HepG2 (cell line): ENCODE measurements at regions not wholly inside any gene's neighbourhood (a gene's known extent, or its start where the extent isn't known, plus 50 kb on each side); places are given as distances from the start of the nearest gene placed in this dataset.

Experiments
- ATAC-seq: fragments of 200-7000 bp; cut with Tn5 transposase; 3 replicates; pipeline ENCODE4 v1.9.1; 2020; ENCODE audit warnings: mild to moderate bottlenecking, moderate library complexity
- BruUV-seq: library from RNA; stranded (reverse); fragments of 400-500 nt; replicated peaks from 2 replicates; lab custom pipeline; 2021; lab: Mats Ljungman, UMichigan
- CTCF ChIA-PET: fragments of 300-600 bp; formaldehyde crosslinking; extraction: SDS; loops from one replicate; lab custom pipeline; 2021; ENCODE audit warnings: low total read pairs, inconsistent platforms, low intra/inter-chr PET ratio; lab: Yijun Ruan, JAX
- POLR2A ChIA-PET: fragments of 350-600 bp; sonication (Branson Sonifier 250); formaldehyde crosslinking; loops from one replicate; lab custom pipeline; 2020; ENCODE audit warnings: antibody characterized with exemption, inconsistent platforms; lab: Yijun Ruan, JAX
- DNase-seq: peaks from one replicate; pipeline ENCODE4 v3.0.0-alpha.2; 2015; ENCODE audit warnings: low spot score
- FAIRE-seq: peaks from 3 replicates; lab custom pipeline; 2011; peaks lifted over from hg19 to GRCh38; lab: Jason Lieb, UNC
- H2AFZ ChIP-seq: one replicate; pipeline ENCODE4 v1.6.1; 2011; ENCODE audit warnings: low read length, inconsistent platforms
- H3K27ac ChIP-seq: fragments of 300-600 bp; 3 replicates; pipeline ENCODE4 v1.8.0; 2011; ENCODE audit warnings: mixed run types, mild to moderate bottlenecking, mixed read lengths, low read length, inconsistent platforms; ENCODE audit not compliant: insufficient read depth; ENCODE audit errors: extremely low read length
- H3K27me3 ChIP-seq, 2 experiments: fragments of 200-600 bp in 1 of 2; 2 replicates in 1 of 2; 3 replicates in 1 of 2; pipeline versions ENCODE4 v1.6.0 to v1.8.0; 2011; ENCODE audit warnings: low read length in 2 of 2, mild to moderate bottlenecking in 2 of 2, moderate library complexity in 2 of 2, inconsistent platforms in 1 of 2; ENCODE audit not compliant: insufficient read depth in 2 of 2, control insufficient read depth in 1 of 2
- H3K36me3 ChIP-seq, 2 experiments: fragments of 200-600 bp in 1 of 2; replicated peaks in 1 of 2; 2 replicates in 1 of 2; 3 replicates in 1 of 2; pipeline versions ENCODE4 v1.5.1 to v1.8.0; 2011; ENCODE audit warnings: low read length in 2 of 2, inconsistent platforms in 1 of 2; ENCODE audit not compliant: insufficient read depth in 2 of 2, control insufficient read depth in 1 of 2
- H3K4me1 ChIP-seq: 2 replicates; pipeline ENCODE4 v1.5.1; 2012; ENCODE audit warnings: low read length, inconsistent platforms; ENCODE audit not compliant: insufficient read depth
- H3K4me2 ChIP-seq: 2 replicates; pipeline ENCODE4 v1.6.0; 2011; ENCODE audit warnings: low read depth, low read length, inconsistent platforms
- H3K4me3 ChIP-seq, 3 experiments: fragments of 200-600 bp in 1 of 3; sonication (generic), shearing (Covaris generic) in 1 of 3; replicated peaks in 1 of 3; 2 replicates each; pipeline ENCODE4 v1.5.1; 2011 to 2016; ENCODE audit warnings: low read length in 3 of 3, inconsistent platforms in 2 of 3, low read depth in 2 of 3, mild to moderate bottlenecking in 2 of 3, control low read depth in 1 of 3, mixed read lengths in 1 of 3; ENCODE audit not compliant: insufficient read depth in 1 of 3
- H3K79me2 ChIP-seq: one replicate; pipeline ENCODE4 v1.6.1; 2011; ENCODE audit warnings: low read length, inconsistent platforms; ENCODE audit not compliant: insufficient read depth
- H3K9ac ChIP-seq: 2 replicates; pipeline ENCODE4 v1.6.0; 2011; ENCODE audit warnings: mild to moderate bottlenecking, low read depth, low read length, inconsistent platforms; ENCODE audit not compliant: insufficient read depth
- H3K9me3 ChIP-seq: 2 replicates; pipeline ENCODE4 v1.5.1; 2012; ENCODE audit warnings: mild to moderate bottlenecking, low read length
- H4K20me1 ChIP-seq: 2 replicates; pipeline ENCODE4 v1.6.0; 2011; ENCODE audit warnings: inconsistent platforms, mild to moderate bottlenecking, low read length, moderate library complexity; ENCODE audit not compliant: insufficient read depth
- ATF1 ChIP-seq: IDR thresholded peaks from 2 replicates; pipeline ENCODE4 v1.6.1; 2016; ENCODE audit warnings: mild to moderate bottlenecking, control low read depth
- CBX2 ChIP-seq, 2 experiments: fragments of 200-600 bp in 1 of 2; sonication (generic); formaldehyde crosslinking in 1 of 2; IDR thresholded peaks; 2 replicates each; pipeline versions ENCODE4 v1.7.0 to v1.8.1; 2018 to 2022; ENCODE audit warnings: low read depth in 2 of 2, low read length in 1 of 2, mild to moderate bottlenecking in 1 of 2, missing genetic modification reagents in 1 of 2
- EEA1 ChIP-seq: sonication (generic); formaldehyde crosslinking; IDR thresholded peaks from 2 replicates; pipeline ENCODE4 v1.5.1; 2020; ENCODE audit warnings: mild to moderate bottlenecking, missing genetic modification reagents, borderline replicate concordance
- KDM1A ChIP-seq: IDR thresholded peaks from 2 replicates; pipeline ENCODE4 v1.6.1; 2016; ENCODE audit warnings: missing compliant biosample characterization
- KLF9 ChIP-seq: IDR thresholded peaks from 2 replicates; pipeline ENCODE4 v1.6.1; 2016; ENCODE audit warnings: low read depth
- MEIS1 ChIP-seq: sonication (generic); formaldehyde crosslinking; IDR thresholded peaks from 2 replicates; pipeline ENCODE4 v1.9.0; 2021; ENCODE audit warnings: mild to moderate bottlenecking, missing genetic modification reagents, moderate library complexity, borderline replicate concordance
- NAIF1 ChIP-seq: sonication (generic); formaldehyde crosslinking; IDR thresholded peaks from 2 replicates; pipeline ENCODE4 v1.5.0; 2020; ENCODE audit warnings: mild to moderate bottlenecking, missing genetic modification reagents, borderline replicate concordance
- NFIB ChIP-seq: sonication (generic); formaldehyde crosslinking; IDR thresholded peaks from 2 replicates; pipeline ENCODE4 v1.9.0; 2021; ENCODE audit warnings: missing genetic modification reagents, mild to moderate bottlenecking, borderline replicate concordance
- PCBP2 ChIP-seq: fragments of 200-400 bp; formaldehyde crosslinking; optimal IDR thresholded peaks from 2 replicates; pipeline ENCODE3; 2018; ENCODE audit warnings: low read length, low read depth; ENCODE audit not compliant: poor library complexity, severe bottlenecking
- SOX5 ChIP-seq: IDR thresholded peaks from 2 replicates; pipeline ENCODE4 v1.6.1; 2016; ENCODE audit warnings: borderline replicate concordance
- TBX3 ChIP-seq: fragments of 450-650 bp; IDR thresholded peaks from 2 replicates; pipeline ENCODE4 v1.6.1; 2017; ENCODE audit warnings: antibody characterized with exemption, mild to moderate bottlenecking, inconsistent platforms, borderline replicate concordance
- TP53 ChIP-seq: sonication (generic); formaldehyde crosslinking; conservative IDR thresholded peaks from 2 replicates; pipeline ENCODE4 v1.4.0; 2020; ENCODE audit warnings: missing genetic modification reagents
- ZNF234 ChIP-seq: sonication (generic); formaldehyde crosslinking; conservative IDR thresholded peaks from 2 replicates; pipeline ENCODE4 v1.5.1; 2020; ENCODE audit warnings: mild to moderate bottlenecking, missing genetic modification reagents
- ZNF513 ChIP-seq: sonication (generic); formaldehyde crosslinking; conservative IDR thresholded peaks from 2 replicates; pipeline ENCODE4 v1.5.0; 2020; ENCODE audit warnings: missing genetic modification reagents
- ZNF674 ChIP-seq: sonication (generic); formaldehyde crosslinking; IDR thresholded peaks from 2 replicates; pipeline ENCODE4 v1.5.0; 2020; ENCODE audit warnings: low read depth, mild to moderate bottlenecking, missing genetic modification reagents
- ZNF747 ChIP-seq: sonication (generic); formaldehyde crosslinking; IDR thresholded peaks from 2 replicates; pipeline ENCODE4 v1.8.1; 2023; ENCODE audit warnings: missing genetic modification reagents, mild to moderate bottlenecking, borderline replicate concordance
- ZNF780A ChIP-seq: sonication (generic); formaldehyde crosslinking; IDR thresholded peaks from 2 replicates; pipeline ENCODE4 v1.8.0; 2022; ENCODE audit warnings: mild to moderate bottlenecking, missing genetic modification reagents, moderate library complexity
- ZNF781 ChIP-seq: sonication (generic); formaldehyde crosslinking; IDR thresholded peaks from 2 replicates; pipeline ENCODE4 v1.5.1; 2020; ENCODE audit warnings: borderline replicate concordance, mild to moderate bottlenecking, missing genetic modification reagents; ENCODE audit errors: not compliant biosample characterization
- in situ Hi-C: cut with HindIII; loops from 2 replicates; pipeline ENCODE4 v1.10.0; 2017; ENCODE audit warnings: low pct_unique_long_range_greater_than_20kb; ENCODE audit not compliant: extremely low pct_ligation_motif_present
- intact Hi-C: fragments of 100-400 bp; cut with micrococcal nuclease; formaldehyde crosslinking; loops from one replicate; pipeline ENCODE4 v1.10.0; 2022; ENCODE audit not compliant: unreplicated experiment

GRCh38 chr18:39594206-39594605 lies 2028.6 kb upstream of the CELF4 start:
- ChIA-PET POLR2A (no interaction called here), CTCF (no interaction called here)
- DNase-seq (no peak), ATAC-seq (no peak), FAIRE-seq (no peak)
- BruUV-seq, result no TSS peak
- intact Hi-C loops, result no loop called here
- Histone ChIP-seq H3K4me3 (no peak overlapping the region), H3K4me2 (no peak overlapping the region), H3K36me3 (no peaks in the 10 kb centered on the region), H4K20me1 (no peaks in the 10 kb centered on the region), H3K27ac (no peak overlapping the region), H3K79me2 (no peaks in the 10 kb centered on the region), H2AFZ (no peak overlapping the region), H3K4me1 (no peaks in the 10 kb centered on the region), H3K9me3 (no peaks in the 10 kb centered on the region), H3K27me3 (no peaks in the 10 kb centered on the region; a peak in 1 of 5 replicates), H3K9ac (no peak overlapping the region)
- in situ Hi-C loops, result no loop called here
- TF ChIP-seq EEA1 (CRISPR knock-in tag) (no peak), ZNF747 (CRISPR knock-in tag) (no peak), KDM1A (CRISPR knock-in tag) (no peak), ATF1 (CRISPR knock-in tag) (no peak), KLF9 (CRISPR knock-in tag) (no peak), ZNF781 (CRISPR knock-in tag) (no peak), ZNF674 (no peak), NAIF1 (CRISPR knock-in tag) (no peak), CBX2 (IDR thresholded peaks at IDR 0.05; ENCODE audit: low read depth, low read length) (no peak), CBX2 (CRISPR knock-in tag; IDR thresholded peaks at IDR 0.05; ENCODE audit: low read depth) (no peak), ZNF780A (CRISPR knock-in tag) (no peak), MEIS1 (CRISPR knock-in tag) (no peak), PCBP2 (no peak), SOX5 (CRISPR knock-in tag) (no peak), ZNF234 (CRISPR knock-in tag) (no peak), NFIB (CRISPR knock-in tag) (no peak), ZNF513 (CRISPR knock-in tag) (no peak), TP53 (CRISPR knock-in tag) (no peak), TBX3 (no peak)
